ENCODE measurements at regions not wholly inside any gene's neighbourhood (a gene's known extent, or its start where the extent isn't known, plus 50 kb on each side); places are given as distances from the start of the nearest gene placed in this dataset.

GRCh38 chr6:167240034-167240541, 51.0 kb upstream of the UNC93A start:
- intact Hi-C loops (cut with micrococcal nuclease; ENCODE audit: unreplicated experiment): no loop called here
- no peak for DNase-seq (ENCODE audit: low spot score)
- CTCF ChIA-PET: no interaction called here

More at GRCh38 chr6:167240034-167240541, 51.0 kb upstream of the UNC93A start:
- no peak overlapping the region for H3K27ac ChIP-seq (ENCODE audit: low read depth, low read length, poor library complexity, severe bottlenecking)
- no peaks in the 10 kb centered on the region for H3K4me1 ChIP-seq (ENCODE audit: insufficient read depth, low read length, poor library complexity, severe bottlenecking)
- BruUV-seq (replicated peaks): no TSS peak
- no peaks in the 10 kb centered on the region for H3K9me3 ChIP-seq (ENCODE audit: low read depth, low read length, poor library complexity, severe bottlenecking)
- no peaks in the 10 kb centered on the region for H3K36me3 ChIP-seq (ENCODE audit: insufficient read depth, low read length, poor library complexity, severe bottlenecking)
- POLR2A ChIA-PET (ENCODE audit: low non-redundant PET): no interaction called here
- no peak overlapping the region for H3K4me3 ChIP-seq (ENCODE audit: low read depth, low read length, poor library complexity, severe bottlenecking)
- no peak for TF ChIP-seq EZH2 (IDR thresholded peaks at IDR 0.05; ENCODE audit: borderline replicate concordance, low read depth, low read length, poor library complexity, severe bottlenecking)
- TF ChIP-seq CTCF (conservative IDR thresholded peaks at IDR 0.05; ENCODE audit: low read depth, low read length): no peak
- H3K27me3 ChIP-seq (replicated peaks; ENCODE audit: insufficient read depth, low read depth, low read length, poor library complexity): no peaks in the 10 kb centered on the region
